DND-41 (cell line): ENCODE measurements at regions not wholly inside any gene's neighbourhood (a gene's known extent, or its start where the extent isn't known, plus 50 kb on each side); places are given as distances from the start of the nearest gene placed in this dataset.

Source experiments
- ATAC-seq: fragments of 200-7000 bp; cut with Tn5 transposase; 3 replicates; pipeline ENCODE4 v1.9.1; 2021; ENCODE audit warnings: low read depth; ENCODE audit not compliant: insufficient read depth
- DNase-seq: peaks from one replicate; pipeline ENCODE4 v3.0.0-alpha.2; 2020
- H2AFZ ChIP-seq: 2 replicates; pipeline ENCODE4 v1.6.0; 2012; ENCODE audit warnings: low read depth, low read length
- H3K27ac ChIP-seq: 2 replicates; pipeline ENCODE4 v1.5.1; 2012; ENCODE audit warnings: low read length, inconsistent platforms
- H3K27me3 ChIP-seq: fragments of 200-600 bp; sonication (generic); 2 replicates; pipeline ENCODE4 v1.6.0; 2012; ENCODE audit warnings: low read length, mild to moderate bottlenecking, inconsistent platforms; ENCODE audit not compliant: insufficient read depth, poor library complexity
- H3K36me3 ChIP-seq: 2 replicates; pipeline ENCODE4 v1.5.1; 2012; ENCODE audit warnings: low read length, inconsistent platforms; ENCODE audit not compliant: insufficient read depth
- H3K4me1 ChIP-seq: 2 replicates; pipeline ENCODE4 v1.5.1; 2012; ENCODE audit warnings: mild to moderate bottlenecking, low read length; ENCODE audit not compliant: insufficient read depth
- H3K4me2 ChIP-seq: 2 replicates; pipeline ENCODE4 v1.6.0; 2012; ENCODE audit warnings: mild to moderate bottlenecking, moderate library complexity, low read length, inconsistent platforms; ENCODE audit not compliant: insufficient read depth
- H3K4me3 ChIP-seq, 2 experiments: fragments of 200-600 bp in 1 of 2; shearing (Covaris generic) in 1 of 2; 2 replicates each; pipeline ENCODE4 v1.5.1; 2012 to 2016; ENCODE audit warnings: inconsistent platforms in 2 of 2, low read length in 2 of 2, mild to moderate bottlenecking in 2 of 2, low read depth in 1 of 2, moderate library complexity in 1 of 2
- H3K79me2 ChIP-seq: 2 replicates; pipeline ENCODE4 v1.6.0; 2012; ENCODE audit warnings: low read length, inconsistent platforms; ENCODE audit not compliant: insufficient read depth
- H3K9ac ChIP-seq: 2 replicates; pipeline ENCODE4 v1.6.0; 2012; ENCODE audit warnings: low read depth, mild to moderate bottlenecking, inconsistent platforms, low read length, moderate library complexity
- H3K9me3 ChIP-seq: 2 replicates; pipeline ENCODE4 v1.5.1; 2012; ENCODE audit warnings: low read length, moderate library complexity, mild to moderate bottlenecking, inconsistent platforms; ENCODE audit not compliant: insufficient read depth, severe bottlenecking
- H4K20me1 ChIP-seq: 2 replicates; pipeline ENCODE4 v1.6.0; 2012; ENCODE audit warnings: low read length; ENCODE audit not compliant: insufficient read depth
- CTCF ChIP-seq: IDR thresholded peaks from 2 replicates; pipeline ENCODE4 v1.5.1; 2012; ENCODE audit warnings: borderline replicate concordance, low read length, moderate library complexity, mild to moderate bottlenecking; ENCODE audit not compliant: poor library complexity, severe bottlenecking; ENCODE audit errors: extremely low read depth
- EZH2 ChIP-seq: IDR thresholded peaks from 3 replicates; pipeline ENCODE4 v1.6.1; 2012; ENCODE audit warnings: borderline replicate concordance, low read depth, mild to moderate bottlenecking, moderate library complexity, low read length, inconsistent platforms; ENCODE audit not compliant: severe bottlenecking

GRCh38 chr1:99589186-99589636 is 56.7 kb upstream of the PALMD start:
- no peak overlapping the region for H2AFZ ChIP-seq
- DNase-seq (no peak), ATAC-seq (no peak)
- H3K9me3 ChIP-seq = no peaks in the 10 kb centered on the region
- no peaks in the 10 kb centered on the region for H3K36me3 ChIP-seq
- no peak overlapping the region for H3K4me2 ChIP-seq
- H3K27me3 ChIP-seq = peaks cover 3% of the 10 kb centered on the region
- H3K9ac ChIP-seq = no peak overlapping the region
- TF ChIP-seq CTCF (no peak), EZH2 (no peak)
- no peaks in the 10 kb centered on the region for H3K4me1 ChIP-seq
- H3K4me3 ChIP-seq = no peak overlapping the region
- no peaks in the 10 kb centered on the region for H3K79me2 ChIP-seq
- H4K20me1 ChIP-seq = no peaks in the 10 kb centered on the region
- H3K27ac ChIP-seq = no peak overlapping the region

- DNase-seq (no peak), ATAC-seq (no peak)
- Histone ChIP-seq H3K4me1 (no peaks in the 10 kb centered on the region), H3K4me3 (no peak overlapping the region), H2AFZ (no peak overlapping the region), H3K27ac (no peak overlapping the region), H3K4me2 (no peak overlapping the region), H3K36me3 (no peaks in the 10 kb centered on the region), H3K9ac (no peak overlapping the region), H3K27me3 (peaks cover 3% of the 10 kb centered on the region), H3K9me3 (no peaks in the 10 kb centered on the region), H3K79me2 (no peaks in the 10 kb centered on the region), H4K20me1 (no peaks in the 10 kb centered on the region)
- TF ChIP-seq EZH2 (no peak), CTCF (no peak)
Observed at GRCh38 chr1:99590578-99591209, 55.2 kb upstream of the PALMD start.

- no peaks in the 10 kb centered on the region for H3K4me1 ChIP-seq
- no peak overlapping the region for H2AFZ ChIP-seq
- TF ChIP-seq CTCF = no peak
- no peak overlapping the region for H3K9ac ChIP-seq
- DNase-seq (no peak), ATAC-seq (no peak)
- no peaks in the 10 kb centered on the region for H3K36me3 ChIP-seq
- peaks cover 3% of the 10 kb centered on the region for H3K27me3 ChIP-seq
- no peak overlapping the region for H3K4me3 ChIP-seq
- no peak overlapping the region for H3K27ac ChIP-seq
- no peak overlapping the region for H3K4me2 ChIP-seq
- no peaks in the 10 kb centered on the region for H4K20me1 ChIP-seq
- no peaks in the 10 kb centered on the region for H3K79me2 ChIP-seq
- no peaks in the 10 kb centered on the region for H3K9me3 ChIP-seq
Observed at GRCh38 chr1:99591886-99592285, 54.0 kb upstream of the PALMD start.

- no peak overlapping the region for H3K4me2 ChIP-seq
- peaks cover 3% of the 10 kb centered on the region for H3K27me3 ChIP-seq
- no peaks in the 10 kb centered on the region for H3K4me1 ChIP-seq
- H3K4me3 ChIP-seq = no peak overlapping the region
- ATAC-seq (no peak), DNase-seq (no peak)
- no peak overlapping the region for H3K9ac ChIP-seq
- H3K79me2 ChIP-seq = no peaks in the 10 kb centered on the region
- TF ChIP-seq CTCF = no peak
- TF ChIP-seq EZH2 = no peak
- no peaks in the 10 kb centered on the region for H4K20me1 ChIP-seq
- no peak overlapping the region for H2AFZ ChIP-seq
- H3K36me3 ChIP-seq = no peaks in the 10 kb centered on the region
- no peaks in the 10 kb centered on the region for H3K9me3 ChIP-seq
- H3K27ac ChIP-seq = no peak overlapping the region
Observed at GRCh38 chr1:99594205-99594604, 51.7 kb upstream of the PALMD start.
